HEK293 (cell line): ENCODE measurements at regions not wholly inside any gene's neighbourhood (a gene's known extent, or its start where the extent isn't known, plus 50 kb on each side); places are given as distances from the start of the nearest gene placed in this dataset.

Source experiments
- CTCF ChIA-PET: fragments of 350-600 bp; formaldehyde crosslinking; extraction: SDS; loops from one replicate; lab custom pipeline; 2021; ENCODE audit warnings: antibody characterized with exemption; lab: Yijun Ruan, JAX
- POLR2A ChIA-PET: fragments of 300-600 bp; formaldehyde crosslinking; extraction: SDS; loops from one replicate; lab custom pipeline; 2020; ENCODE audit warnings: antibody characterized with exemption, inconsistent platforms; lab: Yijun Ruan, JAX
- H3K27ac ChIP-seq: fragments of 200-500 bp; sonication (Bioruptor generic); 2 replicates; pipeline ENCODE4 v1.5.1; 2014; ENCODE audit warnings: low read depth, low read length, control low read depth, inconsistent platforms; ENCODE audit errors: extremely low read depth
- H3K36me3 ChIP-seq, 2 experiments: fragments of 200-500 bp in 1 of 2; sonication (Bioruptor generic) in 1 of 2; 1 replicate in 1 of 2; 2 replicates in 1 of 2; pipeline ENCODE4 v1.5.1; 2014 to 2017; ENCODE audit warnings: inconsistent platforms in 2 of 2, low read length in 2 of 2; ENCODE audit not compliant: control insufficient read depth in 2 of 2, insufficient read depth in 1 of 2
- H3K4me1 ChIP-seq: fragments of 200-500 bp; sonication (Bioruptor generic); 2 replicates; pipeline ENCODE4 v1.5.1; 2014; ENCODE audit warnings: mild to moderate bottlenecking, low read length, inconsistent platforms; ENCODE audit not compliant: control insufficient read depth, insufficient read depth
- H3K4me3 ChIP-seq: 2 replicates; pipeline ENCODE4 v1.5.1; 2011; ENCODE audit warnings: low read depth, mild to moderate bottlenecking, control low read depth, low read length, moderate library complexity
- H3K9me3 ChIP-seq: fragments of 200-500 bp; sonication (Bioruptor generic); 2 replicates; pipeline ENCODE4 v1.5.1; 2014; ENCODE audit warnings: low read depth, low read length, inconsistent platforms; ENCODE audit not compliant: control insufficient read depth, insufficient read depth
- BCL11B ChIP-seq: fragments of 450-650 bp; formaldehyde crosslinking; IDR thresholded peaks from 2 replicates; pipeline ENCODE4 v1.5.1; 2016; ENCODE audit warnings: low read depth, missing biosample characterization, missing genetic modification characterization
- EGR2 ChIP-seq: fragments of 450-650 bp; formaldehyde crosslinking; IDR thresholded peaks from 2 replicates; pipeline ENCODE4 v1.5.1; 2016; ENCODE audit warnings: low read depth, missing biosample characterization, missing genetic modification characterization
- GLIS1 ChIP-seq: fragments of 450-650 bp; formaldehyde crosslinking; IDR thresholded peaks from 2 replicates; pipeline ENCODE4 v1.5.1; 2016; ENCODE audit warnings: missing biosample characterization, missing genetic modification characterization
- HOXD13 ChIP-seq: sonication (generic); formaldehyde crosslinking; IDR thresholded peaks from 2 replicates; pipeline ENCODE4 v1.8.0; 2022; ENCODE audit warnings: missing genetic modification reagents, borderline replicate concordance
- KLF7 ChIP-seq: fragments of 450-650 bp; formaldehyde crosslinking; IDR thresholded peaks from 2 replicates; pipeline ENCODE4 v1.5.1; 2016; ENCODE audit warnings: missing biosample characterization, missing genetic modification characterization, borderline replicate concordance
- MEIS1 ChIP-seq: sonication (generic); formaldehyde crosslinking; IDR thresholded peaks from 2 replicates; pipeline ENCODE4 v1.8.1; 2022; ENCODE audit warnings: missing genetic modification reagents, mild to moderate bottlenecking, borderline replicate concordance
- OSR2 ChIP-seq: fragments of 450-650 bp; formaldehyde crosslinking; IDR thresholded peaks from 2 replicates; pipeline ENCODE4 v1.5.1; 2016; ENCODE audit warnings: missing biosample characterization, missing genetic modification characterization
- SALL2 ChIP-seq: fragments of 450-650 bp; formaldehyde crosslinking; IDR thresholded peaks from 2 replicates; pipeline ENCODE4 v1.5.0; 2017; ENCODE audit warnings: missing biosample characterization, mild to moderate bottlenecking, missing genetic modification characterization, borderline replicate concordance
- TRIM28 ChIP-seq: IDR thresholded peaks from 2 replicates; pipeline ENCODE4 v1.6.1; 2011; ENCODE audit warnings: low read length, control low read depth, borderline replicate concordance
- ZBTB20 ChIP-seq: fragments of 450-650 bp; formaldehyde crosslinking; IDR thresholded peaks from 2 replicates; pipeline ENCODE4 v1.5.1; 2016; ENCODE audit warnings: missing biosample characterization, missing genetic modification characterization
- ZFHX2 ChIP-seq: fragments of 450-650 bp; formaldehyde crosslinking; conservative IDR thresholded peaks from 2 replicates; pipeline ENCODE4 v1.5.1; 2016; ENCODE audit warnings: missing biosample characterization, missing genetic modification characterization
- ZIC2 ChIP-seq: fragments of 450-650 bp; formaldehyde crosslinking; IDR thresholded peaks from 2 replicates; pipeline ENCODE4 v1.5.1; 2016; ENCODE audit warnings: missing biosample characterization, missing genetic modification characterization
- ZNF19 ChIP-seq: fragments of 450-650 bp; formaldehyde crosslinking; IDR thresholded peaks from 2 replicates; pipeline ENCODE4; 2016; ENCODE audit warnings: missing biosample characterization, missing genetic modification characterization, low read depth
- ZNF266 ChIP-seq: fragments of 450-650 bp; formaldehyde crosslinking; IDR thresholded peaks from 2 replicates; pipeline ENCODE4 v1.5.1; 2016; ENCODE audit warnings: missing biosample characterization, missing genetic modification characterization, low read depth
- ZNF335 ChIP-seq: fragments of 450-650 bp; formaldehyde crosslinking; conservative IDR thresholded peaks from 2 replicates; pipeline ENCODE4 v1.5.1; 2016; ENCODE audit warnings: missing biosample characterization, missing genetic modification characterization
- ZNF416 ChIP-seq: fragments of 450-650 bp; formaldehyde crosslinking; IDR thresholded peaks from 2 replicates; pipeline ENCODE4 v1.5.1; 2016; ENCODE audit warnings: missing biosample characterization, missing genetic modification characterization
- ZNF514 ChIP-seq: fragments of 450-650 bp; formaldehyde crosslinking; IDR thresholded peaks from 2 replicates; pipeline ENCODE4 v1.5.1; 2016; ENCODE audit warnings: missing biosample characterization, missing genetic modification characterization
- ZNF530 ChIP-seq: fragments of 450-650 bp; formaldehyde crosslinking; IDR thresholded peaks from 2 replicates; pipeline ENCODE4 v1.5.1; 2016; ENCODE audit warnings: low read depth, missing biosample characterization, missing genetic modification characterization
- ZNF660 ChIP-seq: fragments of 450-650 bp; IDR thresholded peaks from 2 replicates; pipeline ENCODE4 v1.5.1; 2018; ENCODE audit warnings: missing biosample characterization, mild to moderate bottlenecking, missing genetic modification characterization
- ZNF76 ChIP-seq: fragments of 450-650 bp; formaldehyde crosslinking; IDR thresholded peaks from 2 replicates; pipeline ENCODE4; 2016; ENCODE audit warnings: low read depth, missing biosample characterization, missing genetic modification characterization, borderline replicate concordance
- ZNF768 ChIP-seq: fragments of 450-650 bp; formaldehyde crosslinking; IDR thresholded peaks from 2 replicates; pipeline ENCODE4 v1.5.1; 2018; ENCODE audit warnings: missing biosample characterization, mild to moderate bottlenecking, missing genetic modification characterization
- ZNF777 ChIP-seq: fragments of 450-650 bp; formaldehyde crosslinking; IDR thresholded peaks from 2 replicates; pipeline ENCODE4 v1.5.1; 2017; ENCODE audit warnings: missing biosample characterization, missing genetic modification characterization, borderline replicate concordance
- ZNF843 ChIP-seq: fragments of 450-650 bp; formaldehyde crosslinking; IDR thresholded peaks from 2 replicates; pipeline ENCODE4 v1.5.1; 2016; ENCODE audit warnings: missing biosample characterization, missing genetic modification characterization
- TF ChIP-seq, protein P1 (sequence below): fragments of 450-650 bp; IDR thresholded peaks from 2 replicates; pipeline ENCODE4 v1.5.1; 2018; ENCODE audit warnings: missing biosample characterization, missing genetic modification characterization
- TF ChIP-seq, protein P2 (sequence below): fragments of 450-650 bp; formaldehyde crosslinking; IDR thresholded peaks from 2 replicates; pipeline ENCODE4 v1.5.1; 2016; ENCODE audit warnings: missing biosample characterization, missing genetic modification characterization

DNA sequence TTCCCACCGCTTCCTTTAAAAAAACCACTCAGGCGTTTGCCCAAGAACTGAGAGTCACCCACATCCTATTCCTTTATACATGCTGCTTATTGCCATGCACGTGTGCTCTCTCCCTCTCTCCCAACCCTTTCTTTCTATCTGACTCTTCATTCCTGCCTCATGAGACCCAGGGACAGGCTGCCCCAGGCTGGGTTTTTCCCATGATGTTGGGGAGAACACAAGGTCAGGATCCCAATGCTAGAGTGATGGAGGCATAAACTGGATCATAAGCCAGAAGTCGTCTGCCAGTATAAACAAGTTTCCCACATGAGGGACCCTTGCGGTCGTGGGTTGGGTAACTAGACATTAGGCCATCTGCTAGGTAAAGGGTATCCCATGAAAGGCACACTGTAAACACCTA lies 64.9 kb downstream of the CD2 start:
- TF ChIP-seq OSR2, result no peak
- no peak for TF ChIP-seq MEIS1 (CRISPR knock-in tag)
- no peak for TF ChIP-seq ZNF76
- no peak for TF ChIP-seq TRIM28
- no peak for TF ChIP-seq KLF7 (tag by site-specific recombination)

DNA sequence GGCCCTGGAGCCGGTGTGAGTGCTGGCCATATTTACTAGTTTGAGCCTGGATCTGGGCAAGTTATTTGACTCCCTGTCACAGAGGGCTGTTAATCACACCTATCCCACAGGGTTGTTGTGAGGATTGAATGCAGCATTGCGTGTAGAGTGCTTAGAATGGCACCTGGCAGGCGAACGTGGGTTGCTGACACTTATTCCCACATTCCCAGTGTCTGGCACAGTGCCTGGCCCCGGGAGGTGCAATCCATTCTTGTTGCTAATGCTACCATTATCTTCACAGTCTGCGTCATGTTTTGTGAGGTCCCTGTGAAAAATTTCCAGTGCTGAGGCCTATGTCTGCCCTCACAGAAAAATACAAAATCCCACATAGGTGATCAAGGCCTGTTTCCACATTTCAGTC lies 66.1 kb downstream of the CD2 start:
- TF ChIP-seq ZBTB20 (tag by site-specific recombination) (0 out of 2 replicates have a peak, but pooled peaks have one; percentile 26), ZNF514 (tag by site-specific recombination) (no peak), ZNF335 (tag by site-specific recombination) (0 out of 2 replicates have a peak, but pooled peaks have one; percentile 21), GLIS1 (tag by site-specific recombination) (peak; percentile 99), ZNF19 (tag by site-specific recombination) (no peak), EGR2 (tag by site-specific recombination) (peak; percentile 68; the same call in 1 of the 2 replicates), ZFHX2 (tag by site-specific recombination) (peak; percentile 85), ZNF660 (tag by site-specific recombination) (0 out of 2 replicates have a peak, but pooled peaks have one; percentile 21), ZNF416 (no peak), HOXD13 (CRISPR knock-in tag) (no peak), ZNF843 (0 out of 2 replicates have a peak, but pooled peaks have one; percentile 32), ZIC2 (tag by site-specific recombination) (peak; percentile 64)
- TF ChIP-seq, protein P1, sequence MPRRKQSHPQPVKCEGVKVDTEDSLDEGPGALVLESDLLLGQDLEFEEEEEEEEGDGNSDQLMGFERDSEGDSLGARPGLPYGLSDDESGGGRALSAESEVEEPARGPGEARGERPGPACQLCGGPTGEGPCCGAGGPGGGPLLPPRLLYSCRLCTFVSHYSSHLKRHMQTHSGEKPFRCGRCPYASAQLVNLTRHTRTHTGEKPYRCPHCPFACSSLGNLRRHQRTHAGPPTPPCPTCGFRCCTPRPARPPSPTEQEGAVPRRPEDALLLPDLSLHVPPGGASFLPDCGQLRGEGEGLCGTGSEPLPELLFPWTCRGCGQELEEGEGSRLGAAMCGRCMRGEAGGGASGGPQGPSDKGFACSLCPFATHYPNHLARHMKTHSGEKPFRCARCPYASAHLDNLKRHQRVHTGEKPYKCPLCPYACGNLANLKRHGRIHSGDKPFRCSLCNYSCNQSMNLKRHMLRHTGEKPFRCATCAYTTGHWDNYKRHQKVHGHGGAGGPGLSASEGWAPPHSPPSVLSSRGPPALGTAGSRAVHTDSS (tag by site-specific recombination), result no peak
- Histone ChIP-seq H3K4me1 (peaks cover 6% of the 10 kb centered on the region; the same call in 1 of the 2 replicates), H3K36me3 (no peaks in the 10 kb centered on the region), H3K27ac (no peak overlapping the region), H3K4me3 (no peak overlapping the region), H3K9me3 (no peaks in the 10 kb centered on the region)
- CTCF ChIA-PET, result no interaction called here
- POLR2A ChIA-PET, result interaction anchor here (0.7 kb wide), 1 partner anchor 57 kb away, joined by 6 read pairs; no protein-coding TSS in a partner anchor

More for the DNA sequence above, 64.9 kb downstream of the CD2 start:
- Histone ChIP-seq H3K4me1 (no peaks in the 10 kb centered on the region), H3K27ac (no peak overlapping the region), H3K4me3 (no peak overlapping the region), H3K36me3 (no peaks in the 10 kb centered on the region), H3K9me3 (no peaks in the 10 kb centered on the region)
- ChIA-PET CTCF (interaction anchor here (1.3 to 1.4 kb wide), 2 partner anchors 8 to 13 kb away, joined by 5 read pairs; no protein-coding TSS in a partner anchor), POLR2A (interaction anchor here (0.6 to 0.8 kb wide), 2 partner anchors 24 to 241 kb away, joined by 3 to 6 read pairs; partner anchors contain the start of gene TTF2)

DNA sequence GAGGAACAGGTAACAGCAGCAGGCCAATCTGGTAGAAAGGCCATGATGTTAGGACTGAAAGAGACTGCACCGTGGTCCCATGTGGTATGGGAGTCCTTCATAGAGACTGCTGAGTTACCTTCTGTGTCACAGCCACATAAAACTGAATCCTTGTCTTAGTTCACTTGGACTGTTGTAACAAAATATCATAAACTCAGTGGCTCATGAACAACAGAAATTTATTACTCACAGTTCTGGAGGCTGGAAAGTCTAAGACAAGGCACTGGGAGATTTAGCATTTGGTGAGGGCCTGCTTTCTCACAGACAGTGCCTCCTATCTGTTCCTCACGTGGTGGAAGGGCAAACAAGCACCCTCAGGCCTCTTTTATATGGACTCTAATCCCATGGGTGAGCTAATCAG lies 67.5 kb downstream of the CD2 start:
- no peak overlapping the region for H3K4me3 ChIP-seq
- CTCF ChIA-PET, result no interaction called here
- no peaks in the 10 kb centered on the region for H3K9me3 ChIP-seq
- POLR2A ChIA-PET, result no interaction called here
- no peak for TF ChIP-seq ZNF768
- no peak for TF ChIP-seq ZNF777 (tag by site-specific recombination)
- TF ChIP-seq SALL2, result no peak
- peak; percentile 82 for TF ChIP-seq ZNF266 (tag by site-specific recombination)
- TF ChIP-seq, protein P2, sequence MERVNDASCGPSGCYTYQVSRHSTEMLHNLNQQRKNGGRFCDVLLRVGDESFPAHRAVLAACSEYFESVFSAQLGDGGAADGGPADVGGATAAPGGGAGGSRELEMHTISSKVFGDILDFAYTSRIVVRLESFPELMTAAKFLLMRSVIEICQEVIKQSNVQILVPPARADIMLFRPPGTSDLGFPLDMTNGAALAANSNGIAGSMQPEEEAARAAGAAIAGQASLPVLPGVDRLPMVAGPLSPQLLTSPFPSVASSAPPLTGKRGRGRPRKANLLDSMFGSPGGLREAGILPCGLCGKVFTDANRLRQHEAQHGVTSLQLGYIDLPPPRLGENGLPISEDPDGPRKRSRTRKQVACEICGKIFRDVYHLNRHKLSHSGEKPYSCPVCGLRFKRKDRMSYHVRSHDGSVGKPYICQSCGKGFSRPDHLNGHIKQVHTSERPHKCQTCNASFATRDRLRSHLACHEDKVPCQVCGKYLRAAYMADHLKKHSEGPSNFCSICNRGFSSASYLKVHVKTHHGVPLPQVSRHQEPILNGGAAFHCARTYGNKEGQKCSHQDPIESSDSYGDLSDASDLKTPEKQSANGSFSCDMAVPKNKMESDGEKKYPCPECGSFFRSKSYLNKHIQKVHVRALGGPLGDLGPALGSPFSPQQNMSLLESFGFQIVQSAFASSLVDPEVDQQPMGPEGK, result no peak
- no peak for TF ChIP-seq ZNF530
- TF ChIP-seq BCL11B (tag by site-specific recombination), result no peak
- no peaks in the 10 kb centered on the region for H3K36me3 ChIP-seq
- no peak overlapping the region for H3K27ac ChIP-seq
- peaks cover 6% of the 10 kb centered on the region; the same call in 1 of the 2 replicates for H3K4me1 ChIP-seq
